ENCODE measurements at regions not wholly inside any gene's neighbourhood (a gene's known extent, or its start where the extent isn't known, plus 50 kb on each side); places are given as distances from the start of the nearest gene placed in this dataset.
"Not testable (repeated sequence)": the region's sequence is repeated elsewhere in the genome, so short reads cannot be mapped to it uniquely, and the experiment has no call there.

GRCh38 chr2:129004940-129005490, 686.3 kb upstream of the HS6ST1 start:
- no peak for DNase-seq

GRCh38 chr2:129006135-129006886, 687.6 kb upstream of the HS6ST1 start:
- no peak for DNase-seq

GRCh38 chr2:129006901-129007300, 688.2 kb upstream of the HS6ST1 start:
- DNase-seq = no peak

- DNase-seq = no peak
Measured at GRCh38 chr2:129008055-129008880, 689.6 kb upstream of the HS6ST1 start.

GRCh38 chr2:129008881-129009554, 690.4 kb upstream of the HS6ST1 start:
- DNase-seq = no peak

GRCh38 chr2:129009555-129010146, 691.0 kb upstream of the HS6ST1 start:
- DNase-seq = no peak

- DNase-seq = no peak
Measured at GRCh38 chr2:129010262-129010661, 691.6 kb upstream of the HS6ST1 start.

- no peak for DNase-seq
Measured at GRCh38 chr2:129011466-129012061, 692.9 kb upstream of the HS6ST1 start.

- no peak for DNase-seq
Measured at GRCh38 chr2:129014432-129014831, 695.8 kb upstream of the HS6ST1 start.

- DNase-seq = no peak
Measured at GRCh38 chr2:129015397-129016285, 697.0 kb upstream of the HS6ST1 start.

GRCh38 chr2:129016972-129017371, 698.3 kb upstream of the HS6ST1 start:
- no peak for DNase-seq

- DNase-seq = no peak
Measured at GRCh38 chr2:129024796-129025195, 706.1 kb upstream of the HS6ST1 start.

- no peak for DNase-seq
Measured at GRCh38 chr2:129035992-129036391, 717.3 kb upstream of the HS6ST1 start.

- DNase-seq = not testable (repeated sequence)
Measured at GRCh38 chr2:129043677-129044076, 725.0 kb upstream of the HS6ST1 start.

GRCh38 chr2:129046475-129046874, 727.8 kb upstream of the HS6ST1 start:
- DNase-seq = not testable (repeated sequence)

GRCh38 chr2:129050101-129050500, 731.4 kb upstream of the HS6ST1 start:
- no peak for DNase-seq

- no peak for DNase-seq
Measured at GRCh38 chr2:129055242-129055641, 736.6 kb upstream of the HS6ST1 start.

GRCh38 chr2:129055824-129056223, 737.2 kb upstream of the HS6ST1 start:
- DNase-seq = no peak

GRCh38 chr2:129056309-129056958, 737.8 kb upstream of the HS6ST1 start:
- DNase-seq = no peak

- DNase-seq = no peak
Measured at GRCh38 chr2:129056959-129057317, 738.3 kb upstream of the HS6ST1 start.

GRCh38 chr2:129058981-129059380, 740.3 kb upstream of the HS6ST1 start:
- DNase-seq = no peak

All from GDM1 (cell line).